Panc1 (cell line): ENCODE measurements at regions not wholly inside any gene's neighbourhood (a gene's known extent, or its start where the extent isn't known, plus 50 kb on each side); places are given as distances from the start of the nearest gene placed in this dataset.

Experiments used
- ATAC-seq: fragments of 200-7000 bp; cut with Tn5 transposase; 2 replicates; pipeline ENCODE4 v1.9.1; 2020; ENCODE audit warnings: mild to moderate bottlenecking, moderate library complexity
- BruUV-seq: library from RNA; stranded (reverse); fragments of 400-500 nt; replicated peaks from 2 replicates; lab custom pipeline; 2021; lab: Mats Ljungman, UMichigan
- CTCF ChIA-PET: fragments of 300-600 bp; sonication (Branson Sonifier 250); formaldehyde crosslinking; loops from one replicate; lab custom pipeline; 2022; ENCODE audit warnings: antibody characterized with exemption; lab: Charles Lee
- POLR2A ChIA-PET: fragments of 300-600 bp; sonication (Branson Sonifier 250); formaldehyde crosslinking; loops from one replicate; lab custom pipeline; 2022; ENCODE audit warnings: antibody characterized with exemption; lab: Charles Lee
- DNase-seq: peaks from one replicate; pipeline ENCODE4 v3.0.0-alpha.2; 2010; ENCODE audit warnings: low read depth, low spot score
- H3K27ac ChIP-seq: 2 replicates; pipeline ENCODE4 v1.5.1; 2011; ENCODE audit warnings: mild to moderate bottlenecking, low read length, inconsistent platforms
- H3K27me3 ChIP-seq: fragments of 200-500 bp; sonication (Bioruptor generic); 2 replicates; pipeline ENCODE4 v1.6.0; 2014; ENCODE audit warnings: low read length, inconsistent platforms; ENCODE audit not compliant: control insufficient read depth, insufficient read depth
- H3K36me3 ChIP-seq: fragments of 200-500 bp; sonication (Bioruptor generic); 2 replicates; pipeline ENCODE4 v1.5.1; 2014; ENCODE audit warnings: inconsistent platforms, mild to moderate bottlenecking, low read length, moderate library complexity; ENCODE audit not compliant: control insufficient read depth, insufficient read depth
- H3K4me1 ChIP-seq: 2 replicates; pipeline ENCODE4 v1.5.1; 2011; ENCODE audit warnings: inconsistent platforms, mild to moderate bottlenecking, low read length, moderate library complexity; ENCODE audit not compliant: control insufficient read depth, insufficient read depth
- H3K4me3 ChIP-seq, 2 experiments: 2 replicates each; pipeline ENCODE4 v1.5.1; 2011 to 2012; ENCODE audit warnings: low read depth in 2 of 2, low read length in 2 of 2, mild to moderate bottlenecking in 2 of 2, inconsistent platforms in 1 of 2, moderate library complexity in 1 of 2
- H3K9me3 ChIP-seq: fragments of 200-500 bp; sonication (Bioruptor generic); 2 replicates; pipeline ENCODE4 v1.5.1; 2014; ENCODE audit warnings: low read depth, mild to moderate bottlenecking, inconsistent platforms, low read length, moderate library complexity; ENCODE audit not compliant: control insufficient read depth, insufficient read depth
- POLR2AphosphoS5 ChIP-seq: IDR thresholded peaks from 2 replicates; pipeline ENCODE4 v1.6.1; 2012; ENCODE audit warnings: mild to moderate bottlenecking, low read depth, low read length, moderate library complexity
- SIN3A ChIP-seq: IDR thresholded peaks from 2 replicates; pipeline ENCODE4 v1.6.1; 2012; ENCODE audit warnings: low read depth, mild to moderate bottlenecking, low read length, moderate library complexity, borderline replicate concordance; ENCODE audit not compliant: insufficient read depth
- TCF7L2 ChIP-seq: IDR thresholded peaks from 2 replicates; pipeline ENCODE4 v1.6.1; 2011; ENCODE audit warnings: mild to moderate bottlenecking, low read depth, low read length, inconsistent platforms
- in situ Hi-C: cut with HindIII; loops from 2 replicates; pipeline ENCODE4 v1.10.0; 2016; ENCODE audit warnings: low sequenced_read_pairs, low pct_unique_long_range_greater_than_20kb
- intact Hi-C: fragments of 100-400 bp; cut with micrococcal nuclease; formaldehyde crosslinking; loops from one replicate; pipeline ENCODE4 v1.10.0; 2022; ENCODE audit not compliant: unreplicated experiment
- TF ChIP-seq, protein P1 (sequence below), 2 experiments: IDR thresholded peaks; 2 replicates each; pipeline ENCODE4 v1.6.1; 2011 to 2012; ENCODE audit warnings: low read depth in 2 of 2, control low read depth in 1 of 2, low read length in 1 of 2, mild to moderate bottlenecking in 1 of 2, moderate library complexity in 1 of 2; ENCODE audit not compliant: insufficient read depth in 1 of 2
- TF ChIP-seq, protein P2 (sequence below): fragments of 450-650 bp; IDR thresholded peaks from 2 replicates; pipeline ENCODE4 v1.5.1; 2017; ENCODE audit warnings: mild to moderate bottlenecking

DNA sequence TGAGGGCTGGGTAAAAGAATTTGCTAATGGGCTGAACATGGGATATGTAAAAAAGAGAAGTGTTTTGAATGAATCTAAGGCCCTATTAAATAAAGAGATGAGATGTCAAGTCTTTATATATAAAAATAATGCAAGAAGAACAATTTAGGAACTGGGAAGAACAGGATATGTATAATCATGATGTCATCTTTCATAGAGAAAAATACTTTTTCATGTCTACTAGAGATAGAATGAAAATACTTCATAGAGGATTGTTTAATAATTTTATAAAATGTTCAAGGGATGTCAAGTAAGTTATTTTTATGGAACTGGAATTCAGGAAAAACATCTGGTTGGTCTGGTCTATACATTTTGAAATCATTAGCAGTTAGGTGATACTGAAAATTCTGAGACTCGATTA lies 799.0 kb upstream of the CTNND2 start:
- in situ Hi-C loops = no loop called here
- no TSS peak for BruUV-seq
- POLR2A ChIA-PET = no interaction called here
- Histone ChIP-seq H3K36me3 (no peaks in the 10 kb centered on the region), H3K27me3 (no peaks in the 10 kb centered on the region), H3K4me1 (no peaks in the 10 kb centered on the region), H3K27ac (no peak overlapping the region), H3K9me3 (no peaks in the 10 kb centered on the region), H3K4me3 (no peak overlapping the region)
- intact Hi-C loops = no loop called here
- no peak for TF ChIP-seq POLR2AphosphoS5
- no peak for TF ChIP-seq SIN3A
- TF ChIP-seq, protein P1, sequence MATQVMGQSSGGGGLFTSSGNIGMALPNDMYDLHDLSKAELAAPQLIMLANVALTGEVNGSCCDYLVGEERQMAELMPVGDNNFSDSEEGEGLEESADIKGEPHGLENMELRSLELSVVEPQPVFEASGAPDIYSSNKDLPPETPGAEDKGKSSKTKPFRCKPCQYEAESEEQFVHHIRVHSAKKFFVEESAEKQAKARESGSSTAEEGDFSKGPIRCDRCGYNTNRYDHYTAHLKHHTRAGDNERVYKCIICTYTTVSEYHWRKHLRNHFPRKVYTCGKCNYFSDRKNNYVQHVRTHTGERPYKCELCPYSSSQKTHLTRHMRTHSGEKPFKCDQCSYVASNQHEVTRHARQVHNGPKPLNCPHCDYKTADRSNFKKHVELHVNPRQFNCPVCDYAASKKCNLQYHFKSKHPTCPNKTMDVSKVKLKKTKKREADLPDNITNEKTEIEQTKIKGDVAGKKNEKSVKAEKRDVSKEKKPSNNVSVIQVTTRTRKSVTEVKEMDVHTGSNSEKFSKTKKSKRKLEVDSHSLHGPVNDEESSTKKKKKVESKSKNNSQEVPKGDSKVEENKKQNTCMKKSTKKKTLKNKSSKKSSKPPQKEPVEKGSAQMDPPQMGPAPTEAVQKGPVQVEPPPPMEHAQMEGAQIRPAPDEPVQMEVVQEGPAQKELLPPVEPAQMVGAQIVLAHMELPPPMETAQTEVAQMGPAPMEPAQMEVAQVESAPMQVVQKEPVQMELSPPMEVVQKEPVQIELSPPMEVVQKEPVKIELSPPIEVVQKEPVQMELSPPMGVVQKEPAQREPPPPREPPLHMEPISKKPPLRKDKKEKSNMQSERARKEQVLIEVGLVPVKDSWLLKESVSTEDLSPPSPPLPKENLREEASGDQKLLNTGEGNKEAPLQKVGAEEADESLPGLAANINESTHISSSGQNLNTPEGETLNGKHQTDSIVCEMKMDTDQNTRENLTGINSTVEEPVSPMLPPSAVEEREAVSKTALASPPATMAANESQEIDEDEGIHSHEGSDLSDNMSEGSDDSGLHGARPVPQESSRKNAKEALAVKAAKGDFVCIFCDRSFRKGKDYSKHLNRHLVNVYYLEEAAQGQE (IDR thresholded peaks at IDR 0.05; ENCODE audit: insufficient read depth in 1 of 2, low read depth in 2 of 2, low read length in 1 of 2) = no peak
- TF ChIP-seq, protein P2, sequence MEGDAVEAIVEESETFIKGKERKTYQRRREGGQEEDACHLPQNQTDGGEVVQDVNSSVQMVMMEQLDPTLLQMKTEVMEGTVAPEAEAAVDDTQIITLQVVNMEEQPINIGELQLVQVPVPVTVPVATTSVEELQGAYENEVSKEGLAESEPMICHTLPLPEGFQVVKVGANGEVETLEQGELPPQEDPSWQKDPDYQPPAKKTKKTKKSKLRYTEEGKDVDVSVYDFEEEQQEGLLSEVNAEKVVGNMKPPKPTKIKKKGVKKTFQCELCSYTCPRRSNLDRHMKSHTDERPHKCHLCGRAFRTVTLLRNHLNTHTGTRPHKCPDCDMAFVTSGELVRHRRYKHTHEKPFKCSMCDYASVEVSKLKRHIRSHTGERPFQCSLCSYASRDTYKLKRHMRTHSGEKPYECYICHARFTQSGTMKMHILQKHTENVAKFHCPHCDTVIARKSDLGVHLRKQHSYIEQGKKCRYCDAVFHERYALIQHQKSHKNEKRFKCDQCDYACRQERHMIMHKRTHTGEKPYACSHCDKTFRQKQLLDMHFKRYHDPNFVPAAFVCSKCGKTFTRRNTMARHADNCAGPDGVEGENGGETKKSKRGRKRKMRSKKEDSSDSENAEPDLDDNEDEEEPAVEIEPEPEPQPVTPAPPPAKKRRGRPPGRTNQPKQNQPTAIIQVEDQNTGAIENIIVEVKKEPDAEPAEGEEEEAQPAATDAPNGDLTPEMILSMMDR = no peak
- TF ChIP-seq TCF7L2 = no peak
- DNase-seq (no peak), ATAC-seq (no peak)
- CTCF ChIA-PET = no interaction called here

DNA sequence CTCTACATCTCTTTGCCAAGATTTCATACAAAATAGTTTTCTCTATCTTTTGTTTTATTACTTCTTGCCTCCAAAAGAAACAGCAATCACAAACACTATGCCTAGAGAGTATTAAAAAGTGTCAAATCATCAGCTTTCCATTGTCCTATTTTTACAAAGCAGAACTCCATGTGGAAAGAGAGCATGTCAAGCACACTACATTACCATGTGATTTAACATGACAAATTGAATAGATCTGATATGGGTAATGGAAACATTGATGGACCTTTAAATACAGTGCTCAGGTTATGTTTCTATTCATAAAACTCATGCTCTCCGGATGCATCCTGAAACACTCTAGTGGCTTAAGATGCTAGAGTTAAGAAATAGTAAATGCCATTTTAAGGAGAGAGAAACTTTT lies 791.4 kb upstream of the CTNND2 start:
- Histone ChIP-seq H3K27me3 (no peaks in the 10 kb centered on the region), H3K27ac (no peak overlapping the region), H3K36me3 (no peaks in the 10 kb centered on the region), H3K4me3 (no peak overlapping the region), H3K9me3 (no peaks in the 10 kb centered on the region), H3K4me1 (no peaks in the 10 kb centered on the region)
- ChIA-PET POLR2A (no interaction called here), CTCF (no interaction called here)
- no peak for ATAC-seq
- in situ Hi-C loops (no loop called here), intact Hi-C loops (no loop called here)
- DNase-seq = no peak
- TF ChIP-seq POLR2AphosphoS5 (no peak), TCF7L2 (no peak), SIN3A (no peak)
- TF ChIP-seq, protein P2 = no peak
- TF ChIP-seq, protein P1 (IDR thresholded peaks at IDR 0.05; ENCODE audit: insufficient read depth in 1 of 2, low read depth in 2 of 2, low read length in 1 of 2) = no peak
- no TSS peak for BruUV-seq
